SK-N-MC (cell line): ENCODE measurements at regions not wholly inside any gene's neighbourhood (a gene's known extent, or its start where the extent isn't known, plus 50 kb on each side); places are given as distances from the start of the nearest gene placed in this dataset.

ENCODE experiments used
- EZH2 ChIP-seq: fragments of 200-600 bp; sonication (generic); IDR thresholded peaks from one replicate; pipeline ENCODE4 v1.6.1; 2017; ENCODE audit warnings: antibody characterized with exemption
- POLR2AphosphoS5 ChIP-seq: IDR thresholded peaks from 2 replicates; pipeline ENCODE4 v1.6.1; 2012; ENCODE audit warnings: mild to moderate bottlenecking, low read depth, low read length, borderline replicate concordance

DNA sequence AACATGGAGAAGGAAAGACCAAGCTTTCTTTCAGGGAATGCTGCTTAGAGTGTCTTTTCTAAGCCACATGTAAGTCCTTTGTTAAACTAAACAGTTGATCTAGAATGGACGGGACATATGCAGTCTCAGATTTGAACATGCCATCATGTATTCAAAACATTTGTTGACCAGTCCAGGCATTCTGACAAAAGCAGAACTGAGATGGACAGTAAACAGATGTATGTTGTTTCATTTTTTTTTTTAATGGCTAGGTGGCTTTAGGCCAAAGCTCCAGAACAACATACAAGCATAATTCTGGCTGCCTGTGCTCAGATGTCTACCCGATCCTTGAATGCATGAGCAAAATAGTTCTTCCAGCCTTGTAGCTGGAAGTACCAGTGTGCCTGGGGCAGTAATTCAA, 1211.4 kb upstream of the FAM98A start:
- TF ChIP-seq EZH2 (no peak), POLR2AphosphoS5 (no peak)
